ENCODE measurements at regions not wholly inside any gene's neighbourhood (a gene's known extent, or its start where the extent isn't known, plus 50 kb on each side); places are given as distances from the start of the nearest gene placed in this dataset.

DNA sequence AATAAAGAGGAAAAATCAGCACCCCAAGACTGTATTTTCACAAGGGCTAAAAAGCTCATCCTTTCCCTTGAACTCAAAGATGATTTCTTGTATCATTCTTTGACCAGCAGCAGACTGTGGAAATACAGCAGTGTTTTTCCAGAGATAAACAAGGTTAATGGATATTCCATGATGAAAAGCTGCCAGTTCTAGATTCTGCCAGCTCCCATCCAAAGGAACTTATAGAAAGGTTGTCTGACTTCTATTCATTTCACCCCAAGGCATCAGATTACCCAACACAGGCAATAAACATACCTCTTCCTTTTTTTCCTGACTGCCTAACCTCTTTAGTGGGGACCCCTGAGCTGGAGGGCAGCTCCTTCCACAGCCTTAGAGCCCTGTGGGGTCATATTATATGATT lies 375.8 kb upstream of the THBS1 start (continued):
- TF ChIP-seq JUN (CRISPR knock-in tag; IDR thresholded peaks at IDR 0.05) = no peak
- TF ChIP-seq IRF2 (CRISPR knock-in tag; IDR thresholded peaks at IDR 0.05; ENCODE audit: borderline replicate concordance, low read depth) = no peak
- no peak for TF ChIP-seq NFATC4 (CRISPR knock-in tag; IDR thresholded peaks at IDR 0.05)
- no peak for TF ChIP-seq KAT7 (CRISPR knock-in tag; IDR thresholded peaks at IDR 0.05; ENCODE audit: borderline replicate concordance)
- TF ChIP-seq ELF4 (CRISPR knock-in tag; IDR thresholded peaks at IDR 0.05; ENCODE audit: low read depth) = no peak

DNA sequence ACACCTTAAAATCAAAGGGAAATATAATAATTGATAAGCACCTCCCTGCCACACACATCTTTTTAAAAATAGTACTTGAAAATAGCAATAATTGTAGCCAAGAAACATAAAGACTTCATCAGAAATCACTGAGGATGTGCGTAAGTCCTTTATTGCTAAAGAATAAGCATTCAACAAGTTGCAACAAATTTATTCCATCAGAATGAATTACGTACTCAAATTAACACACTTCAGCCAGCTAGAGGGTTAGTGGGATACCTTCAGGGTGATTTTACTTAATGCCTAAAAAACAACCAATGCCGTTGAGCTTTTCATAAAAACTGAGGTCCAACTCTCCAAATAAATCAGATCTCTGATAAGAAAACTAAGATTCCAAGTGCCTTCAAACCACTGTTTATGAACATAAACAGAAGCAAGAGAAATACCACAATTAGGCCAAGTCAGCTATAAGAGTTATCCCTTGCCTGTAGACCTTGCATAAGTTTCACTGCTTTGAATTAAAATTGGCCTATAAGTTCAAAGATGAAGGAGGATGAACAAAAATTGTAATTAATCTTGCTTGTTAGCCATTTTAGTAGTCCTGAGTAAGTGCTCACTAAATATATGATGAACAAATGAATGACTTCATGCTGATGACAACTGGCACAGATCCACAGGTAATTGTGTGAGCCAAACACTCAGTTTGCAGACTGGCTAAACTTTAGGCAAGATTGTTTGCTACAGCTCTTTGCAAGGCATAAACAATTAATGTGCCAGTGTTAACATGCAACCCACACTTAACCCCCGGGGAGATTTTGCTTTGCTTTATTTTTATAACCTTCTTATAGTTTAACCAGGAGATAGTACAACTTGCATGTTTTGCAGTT lies 375.1 kb upstream of the THBS1 start:
- Mint-ChIP-seq H3K36me3 (no peaks in the 10 kb centered on the region), H3K27me3 (ENCODE audit: low read depth) (peaks cover 3% of the 10 kb centered on the region; the same call in 1 of the 2 replicates), H3K27ac (no peak overlapping the region), H3K4me1 (peaks cover 10% of the 10 kb centered on the region), H3K4me3 (no peak overlapping the region), H3K9me3 (peaks cover 4% of the 10 kb centered on the region)
- POLR2A ChIA-PET = no interaction called here
- CTCF ChIA-PET = no interaction called here
- no peak for TF ChIP-seq CBFB (CRISPR knock-in tag; IDR thresholded peaks at IDR 0.05; ENCODE audit: low read depth)
- no peak for TF ChIP-seq ZNF263 (CRISPR knock-in tag; IDR thresholded peaks at IDR 0.05; ENCODE audit: low read depth)
- TF ChIP-seq GABPB1 (CRISPR knock-in tag; IDR thresholded peaks at IDR 0.05) = no peak
- DNase-seq (ENCODE audit: low spot score) (no peak), ATAC-seq (no peak)

- no peak for ATAC-seq
- Mint-ChIP-seq H3K4me3 (no peak overlapping the region), H3K27ac (no peak overlapping the region), H3K4me1 (peaks cover 7% of the 10 kb centered on the region), H3K9me3 (peaks cover 14% of the 10 kb centered on the region), H3K36me3 (peaks cover 4% of the 10 kb centered on the region), H3K27me3 (ENCODE audit: low read depth) (no peaks in the 10 kb centered on the region)
- ChIA-PET CTCF (no interaction called here), POLR2A (no interaction called here)
- no peak for TF ChIP-seq EMX1 (CRISPR knock-in tag; IDR thresholded peaks at IDR 0.05)
- TF ChIP-seq ATF2 (CRISPR knock-in tag; IDR thresholded peaks at IDR 0.05; ENCODE audit: borderline replicate concordance, low read depth) = no peak
- TF ChIP-seq ZNF532 (CRISPR knock-in tag; IDR thresholded peaks at IDR 0.05; ENCODE audit: borderline replicate concordance) = no peak
- no peak for TF ChIP-seq ZNF263 (CRISPR knock-in tag; IDR thresholded peaks at IDR 0.05; ENCODE audit: low read depth)
- TF ChIP-seq MYBL2 (CRISPR knock-in tag; IDR thresholded peaks at IDR 0.05) = no peak
- no peak for TF ChIP-seq FOXJ3 (CRISPR knock-in tag; IDR thresholded peaks at IDR 0.05; ENCODE audit: borderline replicate concordance)
- no peak for TF ChIP-seq ZNF671 (CRISPR knock-in tag; IDR thresholded peaks at IDR 0.05)
- no peak for TF ChIP-seq ATF1 (CRISPR knock-in tag; IDR thresholded peaks at IDR 0.05)
- TF ChIP-seq ZNF121 (CRISPR knock-in tag; IDR thresholded peaks at IDR 0.05) = no peak
- TF ChIP-seq, protein P1, sequence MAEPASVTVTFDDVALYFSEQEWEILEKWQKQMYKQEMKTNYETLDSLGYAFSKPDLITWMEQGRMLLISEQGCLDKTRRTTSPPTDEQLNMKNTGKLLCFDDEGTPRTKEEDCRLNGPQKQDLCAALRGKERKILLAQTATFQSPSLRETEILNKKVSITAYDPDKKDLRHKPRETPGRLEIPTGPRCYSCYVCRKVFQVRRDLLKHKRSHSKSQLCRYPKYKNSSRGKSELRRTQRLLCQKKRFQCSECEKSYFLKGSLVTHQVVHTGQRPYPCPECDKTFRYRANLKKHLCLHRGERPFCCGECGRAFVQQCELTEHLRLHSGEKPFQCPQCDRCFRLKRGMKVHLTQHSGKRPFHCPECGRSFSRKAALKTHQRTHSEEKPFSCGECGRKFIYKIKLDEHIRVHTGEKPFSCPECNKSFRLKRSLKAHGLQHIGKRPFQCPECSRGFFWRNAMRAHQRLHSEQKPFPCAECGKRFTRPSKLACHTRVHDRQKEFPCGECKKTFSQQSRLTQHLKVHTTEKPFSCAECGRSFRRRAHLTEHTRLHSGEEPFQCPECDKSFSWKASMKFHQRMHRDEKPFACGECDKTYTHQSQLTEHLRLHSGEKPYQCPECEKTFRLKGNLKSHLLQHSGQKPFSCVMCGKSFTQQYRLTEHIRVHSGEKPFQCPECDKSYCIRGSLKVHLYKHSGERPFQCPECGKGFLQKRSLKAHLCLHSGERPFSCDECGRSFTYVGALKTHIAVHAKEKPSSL (CRISPR knock-in tag; conservative IDR thresholded peaks at IDR 0.05) = no peak
- TF ChIP-seq SMAD4 (CRISPR knock-in tag; IDR thresholded peaks at IDR 0.05) = no peak
- no peak for TF ChIP-seq NR1H2 (CRISPR knock-in tag; IDR thresholded peaks at IDR 0.05)
- DNase-seq (ENCODE audit: low spot score) = no peak
Observed at GRCh38 chr15:39207532-39208115, 373.3 kb upstream of the THBS1 start.
